Limb (tissue), 2 donors: ENCODE measurements at regions not wholly inside any gene's neighbourhood (a gene's known extent, or its start where the extent isn't known, plus 50 kb on each side); places are given as distances from the start of the nearest gene placed in this dataset.
A peak's percentile ranks its signal among the peaks of the same experiment; 100 is the strongest.
"Not testable (repeated sequence)": the region's sequence is repeated elsewhere in the genome, so short reads cannot be mapped to it uniquely, and the experiment has no call there.

ENCODE experiments used
- DNase-seq, 2 donors: peaks; one replicate each; pipeline ENCODE4 v3.0.0-alpha.2; 2016; ENCODE audit errors: extremely low spot score in 2 of 2

GRCh38 chr20:57097245-57097915, 169.1 kb downstream of the BMP7 start:
- no peak for DNase-seq

- no peak for DNase-seq
These were observed 164.3 kb downstream of the BMP7 start for GRCh38 chr20:57102160-57102559.

- DNase-seq, result no peak
These were observed 163.9 kb downstream of the BMP7 start for GRCh38 chr20:57102566-57102965.

- DNase-seq, result no peak
These were observed 163.2 kb downstream of the BMP7 start for GRCh38 chr20:57103146-57103800.

GRCh38 chr20:57104113-57104512, 162.3 kb downstream of the BMP7 start:
- no peak for DNase-seq

- DNase-seq, result no peak
These were observed 161.7 kb downstream of the BMP7 start for GRCh38 chr20:57104651-57105204.

GRCh38 chr20:57106030-57106682, 160.3 kb downstream of the BMP7 start:
- no peak for DNase-seq

GRCh38 chr20:57106692-57107091, 159.7 kb downstream of the BMP7 start:
- DNase-seq, result no peak

- DNase-seq, result no peak
These were observed 159.2 kb downstream of the BMP7 start for GRCh38 chr20:57107208-57107607.

- no peak for DNase-seq
These were observed 158.2 kb downstream of the BMP7 start for GRCh38 chr20:57108218-57108617.

GRCh38 chr20:57108742-57109570, 157.5 kb downstream of the BMP7 start:
- DNase-seq, result peak in 1 of 2 donors; percentile 51

- no peak for DNase-seq
These were observed 156.9 kb downstream of the BMP7 start for GRCh38 chr20:57109571-57109953.

- DNase-seq, result not testable (repeated sequence)
These were observed 156.1 kb downstream of the BMP7 start for GRCh38 chr20:57110121-57111027.

- no peak for DNase-seq
These were observed 155.4 kb downstream of the BMP7 start for GRCh38 chr20:57111028-57111373.

- DNase-seq, result no peak
These were observed 154.0 kb downstream of the BMP7 start for GRCh38 chr20:57112448-57112847.

- DNase-seq, result no peak
These were observed 152.0 kb downstream of the BMP7 start for GRCh38 chr20:57114290-57115005.

GRCh38 chr20:57117296-57117695, 149.1 kb downstream of the BMP7 start:
- DNase-seq, result no peak

GRCh38 chr20:57118107-57118769, 148.2 kb downstream of the BMP7 start:
- DNase-seq, result no peak
